WERI-Rb-1 (cell line): ENCODE measurements at regions not wholly inside any gene's neighbourhood (a gene's known extent, or its start where the extent isn't known, plus 50 kb on each side); places are given as distances from the start of the nearest gene placed in this dataset.

Source experiments
- DNase-seq: peaks from one replicate; pipeline ENCODE4 v3.0.0-alpha.2; 2020
- H3K27ac ChIP-seq: fragments of 250-450 bp; sonication (Bioruptor Pico); 2 replicates; pipeline ENCODE4 v1.5.1; 2020; ENCODE audit warnings: mild to moderate bottlenecking, moderate library complexity
- H3K27me3 ChIP-seq: fragments of 250-450 bp; sonication (Bioruptor Pico); 2 replicates; pipeline ENCODE4 v1.5.1; 2021; ENCODE audit warnings: mild to moderate bottlenecking, low read depth, moderate library complexity; ENCODE audit not compliant: insufficient read depth, severe bottlenecking
- H3K36me3 ChIP-seq: fragments of 250-450 bp; sonication (Bioruptor Pico); 2 replicates; pipeline ENCODE4 v1.5.1; 2020; ENCODE audit warnings: mild to moderate bottlenecking, moderate library complexity
- H3K4me3 ChIP-seq: 2 replicates; pipeline ENCODE4 v1.5.1; 2011; ENCODE audit warnings: low read depth, mild to moderate bottlenecking, control low read depth, low read length
- H3K9me3 ChIP-seq: fragments of 250-450 bp; sonication (Bioruptor Pico); 2 replicates; pipeline ENCODE4 v1.5.1; 2021; ENCODE audit warnings: mild to moderate bottlenecking, moderate library complexity; ENCODE audit not compliant: severe bottlenecking
- CTCF ChIP-seq: IDR thresholded peaks from 2 replicates; pipeline ENCODE4 v1.5.1; 2011; ENCODE audit warnings: low read depth, mild to moderate bottlenecking, control low read depth, inconsistent platforms, low read length

DNA sequence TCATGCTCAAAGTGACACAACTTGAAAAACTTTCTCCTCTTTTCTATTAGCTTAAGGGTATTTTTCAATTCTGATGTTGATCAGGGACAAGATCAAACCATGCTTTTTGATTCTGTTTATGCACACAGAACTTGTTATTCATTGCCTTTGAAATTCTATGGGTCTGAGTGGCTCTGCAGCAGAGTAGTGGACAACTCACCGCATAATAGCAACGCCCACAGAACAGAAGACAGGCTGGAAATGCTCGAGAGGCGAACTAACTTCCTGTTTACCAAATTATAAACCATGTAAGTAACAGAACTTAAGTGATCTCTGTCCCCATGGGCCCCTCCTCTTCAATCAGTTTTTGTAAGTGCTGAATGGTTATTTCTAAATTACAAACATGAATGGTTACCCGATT lies 131.2 kb downstream of the CBLN2 start:
- no peak for TF ChIP-seq CTCF
- Histone ChIP-seq H3K27me3 (no peaks in the 10 kb centered on the region), H3K9me3 (no peaks in the 10 kb centered on the region), H3K27ac (no peak overlapping the region), H3K4me3 (no peak overlapping the region), H3K36me3 (no peaks in the 10 kb centered on the region)
- DNase-seq = no peak

- DNase-seq = no peak
- no peaks in the 10 kb centered on the region for H3K36me3 ChIP-seq
- H3K4me3 ChIP-seq = no peak overlapping the region
- H3K27ac ChIP-seq = no peak overlapping the region
- H3K9me3 ChIP-seq = no peaks in the 10 kb centered on the region
- TF ChIP-seq CTCF = no peak
- H3K27me3 ChIP-seq = no peaks in the 10 kb centered on the region
These were observed 132.9 kb downstream of the CBLN2 start for GRCh38 chr18:72411261-72411660.

DNA sequence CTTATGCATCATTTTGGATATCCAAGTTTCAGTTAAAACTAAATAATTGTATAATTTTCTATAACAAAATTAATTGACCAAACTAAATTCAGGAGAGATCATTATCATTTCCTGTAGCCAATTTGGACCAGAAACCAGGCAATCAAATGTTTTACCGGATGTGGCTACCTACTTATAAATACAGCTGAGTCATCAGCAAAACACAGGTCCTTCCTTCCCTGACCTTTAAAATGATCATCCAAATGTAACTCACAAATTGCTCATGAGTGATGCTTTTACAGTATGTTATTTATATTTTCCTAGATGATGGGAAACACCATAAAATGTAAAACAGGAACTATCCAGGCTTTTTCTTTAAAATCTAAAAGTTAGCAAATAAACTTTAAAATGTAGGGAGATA lies 133.7 kb downstream of the CBLN2 start:
- no peaks in the 10 kb centered on the region for H3K36me3 ChIP-seq
- H3K27me3 ChIP-seq = no peaks in the 10 kb centered on the region
- H3K9me3 ChIP-seq = no peaks in the 10 kb centered on the region
- DNase-seq = no peak
- H3K4me3 ChIP-seq = no peak overlapping the region
- TF ChIP-seq CTCF = no peak
- no peak overlapping the region for H3K27ac ChIP-seq

- H3K9me3 ChIP-seq = no peaks in the 10 kb centered on the region
- no peaks in the 10 kb centered on the region for H3K27me3 ChIP-seq
- no peak overlapping the region for H3K4me3 ChIP-seq
- TF ChIP-seq CTCF = no peak
- DNase-seq = no peak
- no peaks in the 10 kb centered on the region for H3K36me3 ChIP-seq
- H3K27ac ChIP-seq = no peak overlapping the region
These were observed 134.2 kb downstream of the CBLN2 start for GRCh38 chr18:72409903-72410302.

GRCh38 chr18:72407048-72407447 lies 137.1 kb downstream of the CBLN2 start:
- no peaks in the 10 kb centered on the region for H3K9me3 ChIP-seq
- H3K36me3 ChIP-seq = no peaks in the 10 kb centered on the region
- H3K27me3 ChIP-seq = no peaks in the 10 kb centered on the region
- H3K27ac ChIP-seq = no peak overlapping the region
- DNase-seq = no peak
- no peak for TF ChIP-seq CTCF
- no peak overlapping the region for H3K4me3 ChIP-seq

GRCh38 chr18:72391951-72392350 lies 152.2 kb downstream of the CBLN2 start:
- no peak overlapping the region for H3K4me3 ChIP-seq
- no peaks in the 10 kb centered on the region for H3K36me3 ChIP-seq
- DNase-seq = no peak
- no peak for TF ChIP-seq CTCF
- H3K27me3 ChIP-seq = no peaks in the 10 kb centered on the region
- no peak overlapping the region for H3K27ac ChIP-seq
- no peaks in the 10 kb centered on the region for H3K9me3 ChIP-seq
